Neural cell (in vitro differentiated cells): ENCODE measurements at regions not wholly inside any gene's neighbourhood (a gene's known extent, or its start where the extent isn't known, plus 50 kb on each side); places are given as distances from the start of the nearest gene placed in this dataset.
A peak's percentile ranks its signal among the peaks of the same experiment; 100 is the strongest.

ENCODE experiments used
- CTCF ChIP-seq: fragments of 450-650 bp; IDR thresholded peaks from 2 replicates; pipeline ENCODE4 v1.5.1; 2014; ENCODE audit warnings: antibody characterized with exemption, mild to moderate bottlenecking, moderate library complexity; ENCODE audit not compliant: poor library complexity, severe bottlenecking
- MXI1 ChIP-seq: fragments of 450-650 bp; conservative IDR thresholded peaks from 2 replicates; pipeline ENCODE4 v1.6.1; 2014; ENCODE audit warnings: antibody characterized with exemption, mild to moderate bottlenecking; ENCODE audit not compliant: poor library complexity, severe bottlenecking
- REST ChIP-seq: IDR thresholded peaks from 2 replicates; pipeline ENCODE4 v1.6.1; 2012; ENCODE audit warnings: borderline replicate concordance

GRCh38 chr3:118534519-118534918 is 500.1 kb downstream of the IGSF11 start:
- TF ChIP-seq CTCF (no peak), REST (peak; percentile 98), MXI1 (no peak)
